ENCODE measurements at regions not wholly inside any gene's neighbourhood (a gene's known extent, or its start where the extent isn't known, plus 50 kb on each side); places are given as distances from the start of the nearest gene placed in this dataset.

- Histone ChIP-seq H3K27ac (no peak overlapping the region), H4K20me1 (no peaks in the 10 kb centered on the region), H3K9me3 (no peaks in the 10 kb centered on the region), H3K27me3 (no peaks in the 10 kb centered on the region), H3K4me3 (no peak overlapping the region), H3K9ac (no peak overlapping the region), H3K4me2 (no peak overlapping the region), H3K4me1 (peaks cover 10% of the 10 kb centered on the region), H3K36me3 (no peaks in the 10 kb centered on the region)
- no peak for TF ChIP-seq Cebpa-rat (IDR thresholded peaks at IDR 0.05)
These were observed 257.0 kb upstream of the RAB6C start for GRCh38 chr2:129722306-129723019.

GRCh38 chr2:129723277-129724020, 256.0 kb upstream of the RAB6C start:
- no peaks in the 10 kb centered on the region for H3K36me3 ChIP-seq
- no peaks in the 10 kb centered on the region for H3K27me3 ChIP-seq
- TF ChIP-seq Cebpa-rat (IDR thresholded peaks at IDR 0.05) = no peak
- no peak overlapping the region for H3K27ac ChIP-seq
- H3K4me2 ChIP-seq = no peak overlapping the region
- peaks cover under 1% of the 10 kb centered on the region; the same call in 1 of the 2 replicates for H3K4me1 ChIP-seq
- H3K4me3 ChIP-seq = no peak overlapping the region
- H3K9ac ChIP-seq = no peak overlapping the region
- H3K9me3 ChIP-seq = no peaks in the 10 kb centered on the region
- H4K20me1 ChIP-seq = no peaks in the 10 kb centered on the region

DNA sequence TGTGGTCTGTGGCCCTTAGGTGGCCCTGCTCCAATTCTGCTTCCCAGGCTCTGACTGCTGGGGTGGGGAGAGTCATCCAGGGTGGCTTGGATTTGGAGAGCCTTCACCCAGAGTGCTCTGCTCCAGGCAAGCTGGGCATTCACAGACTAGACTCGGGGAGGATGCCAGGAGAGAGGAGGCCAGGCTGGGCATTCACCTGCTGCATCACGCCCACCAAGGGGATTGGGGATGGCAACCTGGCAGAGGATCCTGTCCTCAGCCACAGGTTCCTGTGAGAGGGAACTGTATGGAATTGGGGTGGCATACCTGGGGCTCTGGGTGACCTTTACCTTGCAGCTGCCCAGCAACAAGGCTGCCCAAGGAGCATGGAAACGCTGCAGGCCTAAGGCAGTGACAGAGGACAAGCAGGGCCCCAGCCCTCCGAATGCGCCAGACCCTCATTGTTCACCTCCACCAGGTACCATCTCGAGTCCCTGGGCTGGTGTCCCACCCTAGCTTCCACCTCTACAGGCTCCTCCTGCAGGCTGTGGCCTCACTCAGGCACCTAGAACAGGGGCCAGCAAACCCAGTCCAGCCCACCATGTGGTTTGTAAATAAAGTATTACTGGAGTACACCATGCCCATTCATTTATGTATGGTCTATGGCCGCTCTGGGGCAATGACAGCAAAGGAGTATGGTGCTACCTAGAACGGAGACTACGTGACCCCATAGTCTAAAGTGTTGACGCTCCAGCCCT, 255.3 kb upstream of the RAB6C start:
- no peak overlapping the region for H3K27ac ChIP-seq
- H3K4me1 ChIP-seq = no peaks in the 10 kb centered on the region
- H3K36me3 ChIP-seq = no peaks in the 10 kb centered on the region
- H3K4me3 ChIP-seq = no peak overlapping the region
- no peaks in the 10 kb centered on the region for H3K9me3 ChIP-seq
- H3K27me3 ChIP-seq = no peaks in the 10 kb centered on the region
- no peak overlapping the region for H3K4me2 ChIP-seq
- no peaks in the 10 kb centered on the region for H4K20me1 ChIP-seq
- H3K9ac ChIP-seq = no peak overlapping the region
- no peak for TF ChIP-seq Cebpa-rat (IDR thresholded peaks at IDR 0.05)

DNA sequence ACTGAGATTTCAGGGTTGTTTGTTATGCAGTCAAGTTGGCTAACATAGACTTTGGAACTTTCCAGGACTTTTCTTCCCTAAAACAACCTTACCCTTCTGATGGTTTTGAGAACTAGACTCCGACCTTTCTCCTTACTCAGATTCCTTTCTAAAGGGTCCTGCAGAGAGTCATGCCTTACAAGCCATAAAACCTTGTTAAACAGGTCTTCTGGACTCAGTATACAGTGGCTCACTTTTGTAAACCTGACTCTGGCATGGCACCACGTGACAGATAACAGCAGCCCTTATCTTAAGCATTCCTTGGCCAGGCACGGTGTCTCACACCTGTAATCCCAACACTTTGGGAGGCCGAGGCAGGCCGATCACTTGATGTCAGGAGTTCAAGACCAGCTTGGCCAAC, 253.2 kb upstream of the RAB6C start:
- Histone ChIP-seq H3K27me3 (no peaks in the 10 kb centered on the region), H3K4me1 (peaks cover 9% of the 10 kb centered on the region), H3K9ac (no peak overlapping the region), H3K9me3 (no peaks in the 10 kb centered on the region), H3K27ac (no peak overlapping the region), H3K36me3 (no peaks in the 10 kb centered on the region), H4K20me1 (no peaks in the 10 kb centered on the region), H3K4me3 (no peak overlapping the region), H3K4me2 (no peak overlapping the region)
- TF ChIP-seq Cebpa-rat (IDR thresholded peaks at IDR 0.05) = no peak

DNA sequence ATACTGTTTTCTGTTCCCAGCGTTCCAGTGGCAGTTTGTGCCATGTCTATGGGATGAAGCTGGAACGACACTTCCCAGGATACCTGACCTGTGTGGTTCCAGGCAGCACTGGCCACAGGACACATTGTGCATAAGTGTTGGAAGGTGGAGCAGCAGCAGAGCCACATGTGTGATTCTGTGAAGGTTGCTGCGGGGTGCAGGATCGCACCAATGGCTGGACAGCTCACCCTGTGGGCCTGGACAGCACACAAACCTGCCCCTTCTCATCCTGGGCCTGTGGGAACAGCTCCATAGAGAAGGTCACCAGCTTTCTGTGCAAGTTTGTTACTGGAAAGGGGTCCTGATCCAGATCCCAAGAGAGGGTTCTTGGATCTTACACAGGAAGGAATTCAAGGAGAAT, 252.2 kb upstream of the RAB6C start:
- H3K9me3 ChIP-seq = no peaks in the 10 kb centered on the region
- no peaks in the 10 kb centered on the region for H3K36me3 ChIP-seq
- no peak overlapping the region for H3K4me2 ChIP-seq
- peaks cover 20% of the 10 kb centered on the region for H3K4me1 ChIP-seq
- no peaks in the 10 kb centered on the region for H3K27me3 ChIP-seq
- no peak overlapping the region for H3K9ac ChIP-seq
- TF ChIP-seq Cebpa-rat (IDR thresholded peaks at IDR 0.05) = no peak
- H4K20me1 ChIP-seq = no peaks in the 10 kb centered on the region
- no peak overlapping the region for H3K4me3 ChIP-seq
- H3K27ac ChIP-seq = no peak overlapping the region

GRCh38 chr2:129728035-129728972, 251.2 kb upstream of the RAB6C start:
- Histone ChIP-seq H3K4me2 (no peak overlapping the region), H3K27ac (no peak overlapping the region), H3K4me3 (no peak overlapping the region), H4K20me1 (no peaks in the 10 kb centered on the region), H3K9me3 (no peaks in the 10 kb centered on the region), H3K9ac (no peak overlapping the region), H3K36me3 (no peaks in the 10 kb centered on the region), H3K27me3 (no peaks in the 10 kb centered on the region), H3K4me1 (peaks cover 30% of the 10 kb centered on the region)
- TF ChIP-seq Cebpa-rat (IDR thresholded peaks at IDR 0.05) = no peak

DNA sequence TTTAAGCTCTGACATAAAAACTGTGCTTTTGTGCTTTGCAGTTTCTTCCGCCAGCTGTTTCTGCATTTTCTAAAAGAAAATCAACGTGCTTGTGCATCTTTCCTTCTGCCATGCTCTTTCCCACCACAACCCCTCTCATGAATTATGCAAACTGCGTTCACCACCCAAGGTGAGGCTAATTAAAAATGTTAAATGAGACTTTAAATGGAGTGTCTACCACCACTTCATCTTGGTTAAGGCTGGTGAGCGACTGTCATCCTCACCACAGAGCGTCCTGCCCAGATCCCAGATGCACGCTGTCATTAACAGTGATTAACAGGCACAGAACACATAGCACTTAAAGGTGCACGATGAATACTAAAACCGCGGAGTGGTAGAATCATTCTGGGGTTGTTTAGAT, 250.5 kb upstream of the RAB6C start:
- no peak overlapping the region for H3K4me3 ChIP-seq
- H3K36me3 ChIP-seq = no peaks in the 10 kb centered on the region
- H3K4me2 ChIP-seq = no peak overlapping the region
- TF ChIP-seq Cebpa-rat (IDR thresholded peaks at IDR 0.05) = no peak
- no peaks in the 10 kb centered on the region for H4K20me1 ChIP-seq
- H3K9ac ChIP-seq = no peak overlapping the region
- peaks cover 37% of the 10 kb centered on the region for H3K4me1 ChIP-seq
- H3K9me3 ChIP-seq = no peaks in the 10 kb centered on the region
- no peak overlapping the region for H3K27ac ChIP-seq
- no peaks in the 10 kb centered on the region for H3K27me3 ChIP-seq

GRCh38 chr2:129729646-129730045, 249.8 kb upstream of the RAB6C start:
- H3K9me3 ChIP-seq = no peaks in the 10 kb centered on the region
- H4K20me1 ChIP-seq = no peaks in the 10 kb centered on the region
- peaks cover 44% of the 10 kb centered on the region for H3K4me1 ChIP-seq
- no peak for TF ChIP-seq Cebpa-rat (IDR thresholded peaks at IDR 0.05)
- H3K27me3 ChIP-seq = no peaks in the 10 kb centered on the region
- H3K36me3 ChIP-seq = no peaks in the 10 kb centered on the region
- H3K4me3 ChIP-seq = no peak overlapping the region
- H3K27ac ChIP-seq = no peak overlapping the region
- no peak overlapping the region for H3K9ac ChIP-seq
- no peak overlapping the region for H3K4me2 ChIP-seq

- no peak overlapping the region for H3K4me3 ChIP-seq
- H3K4me1 ChIP-seq = peaks cover 49% of the 10 kb centered on the region
- H3K9me3 ChIP-seq = no peaks in the 10 kb centered on the region
- H3K4me2 ChIP-seq = peak overlapping the region; percentile 80; the same call in 1 of the 2 replicates
- H3K9ac ChIP-seq = no peak overlapping the region
- H3K36me3 ChIP-seq = no peaks in the 10 kb centered on the region
- H4K20me1 ChIP-seq = no peaks in the 10 kb centered on the region
- H3K27me3 ChIP-seq = no peaks in the 10 kb centered on the region
- no peak for TF ChIP-seq Cebpa-rat (IDR thresholded peaks at IDR 0.05)
- no peak overlapping the region for H3K27ac ChIP-seq
These were observed 248.5 kb upstream of the RAB6C start for GRCh38 chr2:129730979-129731378.

All from BLaER1 (cell line).